Stimulated activated naive B cell treated with anti-CD40 and anti-IgM and Interleukin-4, amounts not matched to agents 10 μg/mL and 1 μg/mL and 100 μg/mL, for 72 hours (primary cell): ENCODE measurements at regions not wholly inside any gene's neighbourhood (a gene's known extent, or its start where the extent isn't known, plus 50 kb on each side); places are given as distances from the start of the nearest gene placed in this dataset.
"Not testable (repeated sequence)": the region's sequence is repeated elsewhere in the genome, so short reads cannot be mapped to it uniquely, and the experiment has no call there.

Experiments used
- ATAC-seq, 2 donors: fragments of 150-1000 bp; cut with Tn5 transposase; replicated peaks; 2 replicates each; pipeline ENCODE4 v1.10.0; 2021; ENCODE audit warnings: moderate library complexity in 1 of 2
- DNase-seq: peaks from one replicate; pipeline ENCODE4 v3.0.0; 2021
- H3K27ac Mint-ChIP-seq: one replicate; pipeline ENCODE4 v1.8.0; 2022; ENCODE audit warnings: mild to moderate bottlenecking, mixed read lengths
- H3K27me3 Mint-ChIP-seq, 2 donors: one replicate each; pipeline ENCODE4 v1.8.0; 2022; ENCODE audit warnings: mixed read lengths in 2 of 2
- H3K36me3 Mint-ChIP-seq, 2 donors: one replicate each; pipeline ENCODE4 v1.8.0; 2022; ENCODE audit warnings: mixed read lengths in 2 of 2, mild to moderate bottlenecking in 1 of 2
- H3K4me1 Mint-ChIP-seq, 2 donors: one replicate each; pipeline ENCODE4 v1.8.0; 2022; ENCODE audit warnings: mixed read lengths in 2 of 2, mild to moderate bottlenecking in 1 of 2
- H3K4me3 Mint-ChIP-seq, 2 donors: one replicate each; pipeline ENCODE4 v1.8.0; 2022; ENCODE audit warnings: mild to moderate bottlenecking in 2 of 2, mixed read lengths in 2 of 2, moderate library complexity in 1 of 2
- H3K9me3 Mint-ChIP-seq, 2 donors: one replicate each; pipeline ENCODE4 v1.8.0; 2022; ENCODE audit warnings: mixed read lengths in 2 of 2, mild to moderate bottlenecking in 1 of 2

- Mint-ChIP-seq H3K27ac (no peak overlapping the region), H3K9me3 (no peaks in the 10 kb centered on the region), H3K4me1 (no peaks in the 10 kb centered on the region), H3K36me3 (no peaks in the 10 kb centered on the region), H3K27me3 (peaks cover 14 to 20% of the 10 kb centered on the region in 2 donors), H3K4me3 (no peak overlapping the region)
- ATAC-seq = no peak
- DNase-seq = no peak
These were observed 50.4 kb upstream of the CACUL1 start for GRCh38 chr10:118805146-118805545.

- ATAC-seq = no peak
- Mint-ChIP-seq H3K4me1 (no peaks in the 10 kb centered on the region), H3K27ac (no peak overlapping the region), H3K9me3 (no peaks in the 10 kb centered on the region), H3K36me3 (no peaks in the 10 kb centered on the region), H3K27me3 (peaks cover 14% of the 10 kb centered on the region in 2 donors), H3K4me3 (no peak overlapping the region)
- no peak for DNase-seq
These were observed 52.9 kb upstream of the CACUL1 start for GRCh38 chr10:118807512-118808305.

- no peak overlapping the region for H3K27ac Mint-ChIP-seq
- no peaks in the 10 kb centered on the region for H3K36me3 Mint-ChIP-seq
- no peak overlapping the region for H3K4me3 Mint-ChIP-seq
- H3K4me1 Mint-ChIP-seq = no peaks in the 10 kb centered on the region
- no peaks in the 10 kb centered on the region for H3K9me3 Mint-ChIP-seq
- ATAC-seq (no peak), DNase-seq (no peak)
- peaks cover 15 to 19% of the 10 kb centered on the region in 2 donors for H3K27me3 Mint-ChIP-seq
These were observed 54.0 kb upstream of the CACUL1 start for GRCh38 chr10:118808601-118809356.

GRCh38 chr10:118809357-118810220 is 54.8 kb upstream of the CACUL1 start:
- H3K9me3 Mint-ChIP-seq = no peaks in the 10 kb centered on the region
- peaks cover 14 to 22% of the 10 kb centered on the region in 2 donors for H3K27me3 Mint-ChIP-seq
- H3K4me1 Mint-ChIP-seq = no peaks in the 10 kb centered on the region
- ATAC-seq = no peak
- H3K4me3 Mint-ChIP-seq = no peak overlapping the region
- DNase-seq = no peak
- no peak overlapping the region for H3K27ac Mint-ChIP-seq
- no peaks in the 10 kb centered on the region for H3K36me3 Mint-ChIP-seq

GRCh38 chr10:118810796-118811505 is 56.2 kb upstream of the CACUL1 start:
- Mint-ChIP-seq H3K27ac (no peak overlapping the region), H3K4me1 (no peaks in the 10 kb centered on the region), H3K4me3 (no peak overlapping the region), H3K36me3 (no peaks in the 10 kb centered on the region), H3K9me3 (peaks cover 0 to 1% of the 10 kb centered on the region in 2 donors), H3K27me3 (peaks cover 14 to 20% of the 10 kb centered on the region in 2 donors)
- ATAC-seq (no peak), DNase-seq (no peak)

GRCh38 chr10:118811675-118812392 is 57.1 kb upstream of the CACUL1 start:
- H3K27me3 Mint-ChIP-seq = peaks cover 14 to 20% of the 10 kb centered on the region in 2 donors
- peaks cover 0 to 1% of the 10 kb centered on the region in 2 donors for H3K9me3 Mint-ChIP-seq
- H3K4me1 Mint-ChIP-seq = no peaks in the 10 kb centered on the region
- DNase-seq (no peak), ATAC-seq (no peak)
- no peak overlapping the region for H3K4me3 Mint-ChIP-seq
- H3K36me3 Mint-ChIP-seq = no peaks in the 10 kb centered on the region
- H3K27ac Mint-ChIP-seq = no peak overlapping the region

GRCh38 chr10:118812393-118812740 is 57.6 kb upstream of the CACUL1 start:
- Mint-ChIP-seq H3K4me3 (no peak overlapping the region), H3K36me3 (no peaks in the 10 kb centered on the region), H3K27me3 (peaks cover 14 to 20% of the 10 kb centered on the region in 2 donors), H3K9me3 (peaks cover 0 to 1% of the 10 kb centered on the region in 2 donors), H3K27ac (no peak overlapping the region), H3K4me1 (no peaks in the 10 kb centered on the region)
- DNase-seq = no peak
- ATAC-seq = no peak

- not testable (repeated sequence) for H3K9me3 Mint-ChIP-seq, H3K36me3 Mint-ChIP-seq, H3K4me3 Mint-ChIP-seq, H3K4me1 Mint-ChIP-seq, H3K27ac Mint-ChIP-seq, DNase-seq, ATAC-seq
- H3K27me3 Mint-ChIP-seq = peaks cover 14 to 19% of the 10 kb centered on the region in 2 donors
These were observed 58.2 kb upstream of the CACUL1 start for GRCh38 chr10:118813001-118813400.

- H3K9me3 Mint-ChIP-seq = peaks cover 0 to 1% of the 10 kb centered on the region in 2 donors
- H3K27ac Mint-ChIP-seq = no peak overlapping the region
- H3K36me3 Mint-ChIP-seq = no peaks in the 10 kb centered on the region
- peaks cover 8 to 16% of the 10 kb centered on the region in 2 donors for H3K27me3 Mint-ChIP-seq
- ATAC-seq (no peak), DNase-seq (no peak)
- H3K4me3 Mint-ChIP-seq = no peak overlapping the region
- no peaks in the 10 kb centered on the region for H3K4me1 Mint-ChIP-seq
These were observed 61.9 kb upstream of the CACUL1 start for GRCh38 chr10:118816471-118817168.

- ATAC-seq (no peak), DNase-seq (no peak)
- peaks cover 0 to 1% of the 10 kb centered on the region in 2 donors for H3K9me3 Mint-ChIP-seq
- H3K27ac Mint-ChIP-seq = no peak overlapping the region
- no peaks in the 10 kb centered on the region for H3K36me3 Mint-ChIP-seq
- peaks cover 8 to 16% of the 10 kb centered on the region in 2 donors for H3K27me3 Mint-ChIP-seq
- no peak overlapping the region for H3K4me3 Mint-ChIP-seq
- H3K4me1 Mint-ChIP-seq = no peaks in the 10 kb centered on the region
These were observed 62.7 kb upstream of the CACUL1 start for GRCh38 chr10:118817328-118818068.

GRCh38 chr10:118818621-118819221 is 64.0 kb upstream of the CACUL1 start:
- Mint-ChIP-seq H3K9me3 (peaks cover 0 to 1% of the 10 kb centered on the region in 2 donors), H3K27ac (no peak overlapping the region), H3K4me1 (no peaks in the 10 kb centered on the region), H3K27me3 (peaks cover 11 to 13% of the 10 kb centered on the region in 2 donors), H3K36me3 (no peaks in the 10 kb centered on the region), H3K4me3 (no peak overlapping the region)
- ATAC-seq (no peak), DNase-seq (no peak)
